Kidney epithelial cell (primary cell): ENCODE measurements at regions not wholly inside any gene's neighbourhood (a gene's known extent, or its start where the extent isn't known, plus 50 kb on each side); places are given as distances from the start of the nearest gene placed in this dataset.

Experiments
- DNase-seq: peaks from one replicate; pipeline ENCODE4 v3.0.0-alpha.2; 2010; ENCODE audit warnings: low read depth
- H3K27me3 ChIP-seq: 2 replicates; pipeline ENCODE4 v1.6.0; 2011; ENCODE audit warnings: low read length; ENCODE audit not compliant: control insufficient read depth, insufficient read depth
- H3K36me3 ChIP-seq: 2 replicates; pipeline ENCODE4 v1.5.1; 2011; ENCODE audit warnings: low read length; ENCODE audit not compliant: control insufficient read depth, insufficient read depth
- H3K4me3 ChIP-seq: 2 replicates; pipeline ENCODE4 v1.5.1; 2011; ENCODE audit warnings: low read depth, mild to moderate bottlenecking, control low read depth, low read length
- CTCF ChIP-seq: IDR thresholded peaks from 2 replicates; pipeline ENCODE4 v1.5.1; 2011; ENCODE audit warnings: mild to moderate bottlenecking, moderate library complexity, low read length, control low read depth, inconsistent platforms; ENCODE audit not compliant: insufficient read depth, poor library complexity, severe bottlenecking

DNA sequence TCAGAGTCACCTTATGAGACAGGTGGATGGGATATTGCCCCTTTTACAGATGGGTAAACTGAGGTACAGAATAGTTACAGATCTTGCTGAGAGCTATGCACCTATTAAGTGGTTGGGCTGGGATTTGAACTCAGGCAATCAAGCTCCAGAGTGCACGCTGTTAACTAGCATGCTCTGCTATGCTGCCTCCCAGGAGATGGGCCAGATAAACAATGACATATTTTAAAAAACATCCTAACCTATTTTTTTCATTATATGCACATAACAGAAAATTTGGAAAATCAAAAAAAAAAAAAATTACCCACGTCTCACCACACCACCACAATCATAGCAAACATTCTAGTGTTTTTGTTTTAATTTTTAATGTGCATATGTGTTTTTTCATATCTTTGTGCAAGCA is 123.4 kb upstream of the STC2 start:
- DNase-seq: no peak
- Histone ChIP-seq H3K4me3 (no peak overlapping the region), H3K27me3 (no peaks in the 10 kb centered on the region), H3K36me3 (no peaks in the 10 kb centered on the region)
- no peak for TF ChIP-seq CTCF

DNA sequence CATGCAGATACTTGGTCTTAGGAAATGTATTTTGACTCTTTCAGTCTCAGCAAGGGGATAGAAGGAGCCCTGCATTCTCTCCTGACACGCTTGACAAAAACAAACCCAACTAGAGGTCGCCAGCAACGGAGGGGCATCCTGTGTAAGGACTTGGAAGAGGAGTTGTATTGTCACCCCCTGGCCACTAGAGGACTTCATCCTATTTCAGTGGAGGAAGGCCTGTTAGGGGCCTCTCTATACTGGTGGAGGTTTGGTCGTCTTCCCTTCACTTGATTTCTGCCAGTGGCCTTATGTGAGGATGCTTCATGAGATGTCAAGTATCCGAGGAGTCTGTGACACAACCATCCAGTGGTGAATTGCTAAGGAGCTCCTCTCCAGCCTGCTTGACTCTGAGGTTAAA is 122.8 kb upstream of the STC2 start:
- Histone ChIP-seq H3K27me3 (no peaks in the 10 kb centered on the region), H3K4me3 (no peak overlapping the region), H3K36me3 (no peaks in the 10 kb centered on the region)
- DNase-seq: no peak
- peak; percentile 47 for TF ChIP-seq CTCF

DNA sequence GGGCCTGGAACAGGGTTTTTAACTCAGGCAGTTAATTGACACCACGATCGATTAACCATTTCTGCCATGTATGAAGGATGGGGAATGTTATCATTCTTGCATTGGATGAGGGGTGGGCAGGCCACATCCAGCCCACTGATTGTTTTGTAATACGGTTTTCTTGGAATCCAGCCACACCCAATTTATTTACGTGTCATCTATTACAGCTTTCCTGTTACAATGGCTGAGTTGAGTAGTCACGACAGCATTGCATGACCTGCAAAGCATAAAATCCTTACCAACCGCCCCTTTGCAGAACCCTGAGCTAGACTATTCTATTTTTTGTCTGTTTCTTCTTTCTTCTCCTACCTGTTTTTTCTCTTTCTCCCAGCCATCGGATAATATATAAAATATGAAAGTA is 122.0 kb upstream of the STC2 start:
- no peak for DNase-seq
- H3K27me3 ChIP-seq: no peaks in the 10 kb centered on the region
- TF ChIP-seq CTCF: no peak
- H3K36me3 ChIP-seq: no peaks in the 10 kb centered on the region
- H3K4me3 ChIP-seq: no peak overlapping the region

- no peak for DNase-seq
- no peak for TF ChIP-seq CTCF
- Histone ChIP-seq H3K27me3 (no peaks in the 10 kb centered on the region), H3K36me3 (no peaks in the 10 kb centered on the region), H3K4me3 (no peak overlapping the region)
Observed at GRCh38 chr5:173448856-173449255, 120.6 kb upstream of the STC2 start.

DNA sequence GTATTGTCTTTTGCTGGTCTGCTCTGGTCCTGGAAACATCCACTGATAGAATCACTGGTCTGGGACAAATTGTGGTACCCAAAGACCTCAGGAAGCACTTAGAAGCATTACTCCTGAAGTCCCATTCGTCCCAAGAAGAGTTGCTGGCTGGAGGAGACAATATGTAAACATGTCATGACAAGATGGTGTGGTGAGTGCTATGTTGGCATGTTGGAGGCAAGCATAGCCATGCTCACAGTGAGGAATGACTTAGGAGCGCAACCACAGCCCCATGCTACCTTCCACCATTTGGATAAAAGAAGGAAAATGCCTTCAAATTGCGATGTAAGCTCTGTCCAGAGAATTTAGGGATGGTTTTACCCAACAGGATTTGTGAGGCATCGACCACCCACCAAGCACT is 115.8 kb upstream of the STC2 start:
- Histone ChIP-seq H3K27me3 (no peaks in the 10 kb centered on the region), H3K4me3 (no peak overlapping the region), H3K36me3 (no peaks in the 10 kb centered on the region)
- no peak for TF ChIP-seq CTCF
- no peak for DNase-seq

DNA sequence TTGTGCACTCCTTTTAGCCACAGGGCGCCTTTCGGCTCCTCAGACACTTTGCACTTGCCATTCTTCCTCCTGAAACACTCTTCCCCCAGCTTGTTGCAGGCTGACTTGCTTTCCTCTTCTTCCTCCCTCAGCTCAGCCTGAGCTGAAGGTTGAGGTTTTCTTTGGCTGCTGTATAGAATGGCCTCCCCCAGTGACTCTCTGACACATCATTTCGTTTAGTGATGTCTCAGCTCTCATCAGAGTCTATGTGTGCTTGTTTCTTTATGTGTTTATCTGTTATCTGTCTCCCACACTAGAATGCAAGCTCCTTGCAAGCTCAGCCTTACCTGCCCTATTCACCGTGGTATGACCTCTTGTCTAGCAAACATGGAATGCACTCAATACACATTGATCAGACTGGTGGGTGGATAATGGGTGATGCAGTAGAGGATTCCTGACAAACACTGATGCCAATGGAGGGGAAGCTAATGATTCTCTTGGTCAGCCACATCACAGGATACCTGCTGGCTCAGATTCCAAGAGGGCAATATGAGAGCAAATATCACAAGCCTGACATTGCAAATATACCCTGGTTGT is 112.9 kb upstream of the STC2 start:
- no peak overlapping the region for H3K4me3 ChIP-seq
- no peak for TF ChIP-seq CTCF
- no peaks in the 10 kb centered on the region for H3K27me3 ChIP-seq
- H3K36me3 ChIP-seq: no peaks in the 10 kb centered on the region
- DNase-seq: no peak
